GM21360 (cell line): ENCODE measurements at regions not wholly inside any gene's neighbourhood (a gene's known extent, or its start where the extent isn't known, plus 50 kb on each side); places are given as distances from the start of the nearest gene placed in this dataset.
A peak's percentile ranks its signal among the peaks of the same experiment; 100 is the strongest.
"Not testable (repeated sequence)": the region's sequence is repeated elsewhere in the genome, so short reads cannot be mapped to it uniquely, and the experiment has no call there.

Experiments used
- ATAC-seq: cut with Tn5 transposase; IDR thresholded peaks from one replicate; pipeline ENCODE4 v1.9.1; 2021; ENCODE audit warnings: mild to moderate bottlenecking, moderate library complexity; ENCODE audit not compliant: unreplicated experiment

DNA sequence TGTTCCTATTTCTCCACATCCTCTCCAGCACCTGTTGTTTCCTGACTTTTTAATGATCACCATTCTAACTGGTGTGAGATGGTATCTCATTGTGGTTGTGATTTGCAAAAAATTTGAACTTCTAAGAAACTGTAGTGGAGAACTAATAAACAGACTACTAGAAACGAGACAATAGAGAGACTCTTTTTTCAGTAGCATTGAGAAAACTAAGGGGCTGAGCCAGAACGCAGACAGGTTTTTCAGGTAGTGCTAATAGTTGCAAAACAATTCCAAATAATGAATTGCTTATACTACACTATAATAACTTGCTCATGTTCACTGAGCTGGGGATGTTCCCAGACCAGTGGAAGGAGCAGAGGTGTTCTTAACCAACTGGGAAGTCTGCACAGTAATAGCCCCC is 98.8 kb upstream of the DPH5 start:
- ATAC-seq: no peak

- ATAC-seq: not testable (repeated sequence)
Measured at GRCh38 chr1:101123904-101124303, 98.3 kb upstream of the DPH5 start.

- ATAC-seq: peak; percentile 95
Measured at GRCh38 chr1:101122452-101123166, 97.0 kb upstream of the DPH5 start.

- no peak for ATAC-seq
Measured at GRCh38 chr1:101121975-101122374, 96.4 kb upstream of the DPH5 start.

GRCh38 chr1:101121504-101121903 is 95.9 kb upstream of the DPH5 start:
- ATAC-seq: no peak

GRCh38 chr1:101120868-101121267 is 95.3 kb upstream of the DPH5 start:
- ATAC-seq: no peak

DNA sequence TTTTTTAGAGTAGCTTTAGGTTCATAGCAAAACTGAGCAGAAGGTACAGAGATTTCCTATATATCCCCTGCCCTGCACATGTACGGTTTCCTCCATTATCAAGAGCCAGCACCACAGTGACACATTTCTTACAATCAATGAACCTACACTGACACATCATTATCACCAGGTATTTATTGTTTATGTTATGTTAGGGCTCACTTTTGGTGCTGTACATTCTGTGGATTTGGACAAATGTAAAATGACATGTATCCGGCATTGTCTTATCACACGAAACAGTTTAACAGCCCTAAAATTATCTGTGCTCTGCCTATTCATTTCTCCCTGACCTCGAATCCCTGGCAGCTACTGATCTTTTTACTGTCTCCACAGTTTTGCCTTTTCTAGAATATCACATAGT is 93.7 kb upstream of the DPH5 start:
- ATAC-seq: no peak

GRCh38 chr1:101116006-101116405 is 90.4 kb upstream of the DPH5 start:
- ATAC-seq: no peak

- ATAC-seq: no peak
Measured at GRCh38 chr1:101115112-101115511, 89.5 kb upstream of the DPH5 start.

GRCh38 chr1:101114128-101114527 is 88.5 kb upstream of the DPH5 start:
- ATAC-seq: not testable (repeated sequence)

GRCh38 chr1:101112051-101112780 is 86.6 kb upstream of the DPH5 start:
- peak; percentile 95 for ATAC-seq

DNA sequence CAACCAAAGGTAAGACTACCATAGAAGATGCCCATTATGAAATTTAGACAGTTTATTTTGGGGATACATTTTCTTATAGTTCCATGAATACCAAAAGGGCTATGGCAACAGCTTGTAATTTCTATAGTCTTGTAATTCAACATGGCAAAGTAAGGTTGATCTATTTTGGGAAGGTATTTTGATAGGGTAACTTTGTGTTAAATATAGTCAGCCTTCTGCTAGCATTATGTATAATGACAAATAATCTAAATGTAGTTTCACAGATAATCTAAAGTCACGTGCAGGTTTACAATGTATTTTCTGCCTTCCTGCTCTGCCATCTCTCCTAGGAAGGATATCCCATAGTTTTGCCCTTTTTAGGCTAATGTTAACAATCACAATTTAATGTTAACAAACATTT is 85.9 kb upstream of the DPH5 start:
- ATAC-seq: no peak

DNA sequence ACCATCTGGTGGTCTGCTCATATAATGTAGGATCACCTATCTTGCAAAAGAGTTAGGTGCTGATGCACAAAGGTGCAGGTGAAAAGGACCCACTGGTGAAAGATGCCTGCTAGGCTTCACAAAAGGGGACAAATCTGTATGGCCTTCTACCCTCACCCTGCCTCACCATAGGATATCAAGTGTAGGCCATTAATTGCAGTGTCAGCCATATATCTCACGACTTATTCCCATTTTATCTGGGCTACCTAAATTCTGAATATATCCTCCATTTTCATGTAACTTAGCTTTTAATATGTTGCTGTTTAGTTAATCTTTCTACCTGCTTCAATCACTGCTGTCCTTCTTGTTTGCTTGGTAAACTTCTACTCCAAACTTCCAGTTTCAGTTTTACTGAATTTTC is 84.2 kb upstream of the DPH5 start:
- ATAC-seq: no peak

- ATAC-seq: no peak
Measured at GRCh38 chr1:101108111-101108500, 82.5 kb upstream of the DPH5 start.

DNA sequence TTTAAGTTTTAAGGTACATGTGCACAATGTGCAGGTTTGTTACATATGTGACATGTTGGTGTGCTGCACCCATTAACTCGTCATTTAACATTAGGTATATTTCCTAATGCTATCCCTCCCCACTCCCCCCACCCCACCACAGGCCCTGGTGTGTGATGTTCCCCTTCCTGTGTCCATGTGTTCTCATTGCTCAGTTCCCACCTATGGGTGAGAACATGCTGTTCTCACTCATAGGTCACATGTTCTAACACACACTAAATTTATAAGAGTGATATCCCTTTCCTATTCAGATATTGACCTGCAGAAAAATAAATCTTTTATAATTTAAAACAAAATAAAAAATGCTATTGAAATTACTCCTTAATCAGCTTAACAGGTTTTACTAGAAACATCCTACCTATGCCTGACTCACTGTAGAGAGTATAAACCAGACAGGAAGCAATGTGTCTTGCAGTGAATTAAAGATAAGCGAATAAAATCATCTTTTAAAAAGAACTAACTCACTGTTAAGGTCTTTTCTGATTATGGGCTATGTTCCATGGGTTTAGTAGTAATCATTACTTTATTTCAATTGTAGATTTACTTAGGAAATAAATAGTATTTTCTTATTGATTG is 82.0 kb upstream of the DPH5 start:
- no peak for ATAC-seq

DNA sequence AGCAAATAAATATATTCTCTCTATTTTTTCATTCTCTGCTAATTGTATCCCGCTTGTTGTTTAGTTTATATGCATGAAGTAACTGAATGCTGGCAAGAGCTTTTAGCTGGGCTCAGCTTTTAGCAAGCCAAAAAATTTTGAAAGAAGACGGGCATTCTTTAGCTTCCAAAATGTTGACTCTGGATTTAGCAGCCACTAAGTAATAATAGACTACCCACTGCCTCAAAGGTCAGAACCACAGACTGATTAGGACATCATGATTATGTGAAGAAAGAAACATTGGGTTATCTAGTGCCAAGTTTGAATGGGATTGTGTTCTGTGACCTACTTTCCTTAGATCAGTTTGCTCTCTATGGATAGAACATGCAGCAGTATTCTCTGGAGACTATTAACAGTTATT is 80.3 kb upstream of the DPH5 start:
- ATAC-seq: no peak

- ATAC-seq: no peak
Measured at GRCh38 chr1:101102426-101103156, 77.0 kb upstream of the DPH5 start.

GRCh38 chr1:101101360-101101759 is 75.8 kb upstream of the DPH5 start:
- ATAC-seq: no peak

DNA sequence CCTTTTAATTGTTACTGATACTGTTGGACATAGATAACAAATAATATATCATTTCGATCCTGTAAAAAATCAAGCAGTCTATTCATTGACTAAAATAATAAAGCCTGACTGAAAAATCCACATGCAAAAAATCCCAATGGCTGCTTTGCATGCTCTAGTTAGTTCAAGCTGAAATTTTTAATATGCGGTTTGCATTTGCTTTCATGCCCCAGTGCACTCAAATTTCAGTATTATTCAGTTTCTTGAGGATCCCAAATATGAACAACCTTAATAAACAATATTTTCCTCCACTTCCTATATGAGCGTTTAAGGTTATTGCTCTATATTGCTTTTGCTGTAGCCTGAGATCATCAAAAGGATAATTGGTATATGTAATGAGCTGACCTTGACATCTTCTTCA is 75.1 kb upstream of the DPH5 start:
- ATAC-seq: no peak

DNA sequence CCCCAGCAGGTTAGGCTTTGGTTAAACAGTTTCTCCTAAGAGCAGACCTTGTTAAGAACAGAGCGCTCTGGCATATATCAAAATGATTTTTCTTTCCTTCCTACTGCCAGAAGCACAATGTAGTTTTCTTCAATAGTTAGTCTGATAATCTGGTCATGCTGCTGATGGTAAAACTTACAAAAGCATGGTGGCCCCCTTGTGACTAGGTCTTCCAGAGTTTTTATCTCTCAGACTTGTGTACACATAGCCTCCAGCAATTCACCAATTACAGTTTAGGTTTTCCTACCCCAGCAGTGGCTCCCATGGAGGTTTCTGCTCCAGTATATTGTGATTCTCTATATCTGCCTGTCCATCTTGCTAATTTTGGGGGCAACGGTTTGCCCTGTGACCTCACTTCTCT is 73.3 kb upstream of the DPH5 start:
- no peak for ATAC-seq

DNA sequence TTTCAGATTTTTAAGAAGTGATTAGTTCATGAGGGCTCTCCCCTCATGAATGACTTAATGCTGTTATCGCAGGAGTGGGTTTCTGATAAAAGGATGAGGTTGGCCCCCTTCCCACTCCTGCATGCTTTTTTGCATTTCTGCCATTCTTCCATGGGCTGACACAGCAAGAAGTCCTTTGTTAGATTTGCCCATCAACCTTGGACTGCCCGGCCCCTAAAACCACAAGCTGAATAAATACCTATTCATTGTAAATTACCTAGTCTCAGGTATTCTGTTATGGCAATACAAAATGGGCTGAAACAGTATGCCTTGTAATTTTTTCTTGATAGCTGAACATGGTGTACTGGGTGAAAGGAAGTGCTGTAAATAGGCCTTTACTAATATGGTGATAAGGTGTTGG is 72.7 kb upstream of the DPH5 start:
- ATAC-seq: no peak
